T-helper 2 cell treated with Interferon-gamma antibody and Interleukin-4, amounts not matched to agents 100 ng/mL and 5 ng/mL, for 36 hours (primary cell): ENCODE measurements at regions not wholly inside any gene's neighbourhood (a gene's known extent, or its start where the extent isn't known, plus 50 kb on each side); places are given as distances from the start of the nearest gene placed in this dataset.
"Not testable (repeated sequence)": the region's sequence is repeated elsewhere in the genome, so short reads cannot be mapped to it uniquely, and the experiment has no call there.

Source experiments
- intact Hi-C: fragments of 100-400 bp; cut with micrococcal nuclease; formaldehyde crosslinking; loops from one replicate; pipeline ENCODE4 v1.15.1; 2023

DNA sequence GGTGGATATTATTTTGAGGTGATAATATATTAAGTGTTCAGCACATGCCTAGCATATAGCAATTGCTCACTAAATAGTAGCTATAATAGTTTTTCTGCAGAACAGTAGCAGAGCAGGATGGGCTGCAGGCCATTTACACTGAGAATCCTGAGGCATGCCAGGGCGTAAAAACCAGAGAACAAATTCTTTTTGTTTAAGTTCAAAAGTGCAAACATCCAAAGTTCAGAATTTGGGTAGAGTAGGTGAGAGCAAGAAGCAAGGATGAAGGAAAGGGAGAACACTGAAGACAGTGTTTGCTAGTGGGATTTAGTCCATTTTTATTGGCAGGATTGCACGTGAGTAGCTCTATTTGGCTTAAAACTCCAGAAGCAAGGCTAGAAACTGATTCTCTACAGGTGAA lies 72.0 kb upstream of the RHOBTB1 start:
- intact Hi-C loops = no loop called here

DNA sequence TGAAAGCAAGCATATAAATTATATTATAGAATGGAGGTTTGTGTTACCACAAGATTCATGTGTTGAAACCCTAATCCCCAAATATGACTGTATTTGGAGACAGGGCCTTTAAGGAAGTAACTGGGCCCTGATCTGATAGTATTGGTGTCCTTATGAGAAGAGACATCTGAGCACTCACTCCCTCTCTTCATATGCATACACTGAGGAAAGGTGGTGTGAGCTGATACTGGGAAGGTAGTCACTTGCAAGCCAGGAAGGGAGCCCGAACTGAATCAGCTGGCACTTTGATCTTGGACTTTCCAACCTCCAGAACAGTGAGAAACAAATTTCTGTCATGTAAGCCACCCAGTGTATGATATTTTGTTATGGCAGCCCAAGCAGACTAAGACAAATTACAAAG lies 66.9 kb upstream of the RHOBTB1 start:
- intact Hi-C loops = no loop called here

GRCh38 chr10:61003069-61003468 lies 59.1 kb upstream of the RHOBTB1 start:
- intact Hi-C loops = not testable (repeated sequence)

- intact Hi-C loops = no loop called here
Measured at GRCh38 chr10:61001731-61002122, 57.7 kb upstream of the RHOBTB1 start.

DNA sequence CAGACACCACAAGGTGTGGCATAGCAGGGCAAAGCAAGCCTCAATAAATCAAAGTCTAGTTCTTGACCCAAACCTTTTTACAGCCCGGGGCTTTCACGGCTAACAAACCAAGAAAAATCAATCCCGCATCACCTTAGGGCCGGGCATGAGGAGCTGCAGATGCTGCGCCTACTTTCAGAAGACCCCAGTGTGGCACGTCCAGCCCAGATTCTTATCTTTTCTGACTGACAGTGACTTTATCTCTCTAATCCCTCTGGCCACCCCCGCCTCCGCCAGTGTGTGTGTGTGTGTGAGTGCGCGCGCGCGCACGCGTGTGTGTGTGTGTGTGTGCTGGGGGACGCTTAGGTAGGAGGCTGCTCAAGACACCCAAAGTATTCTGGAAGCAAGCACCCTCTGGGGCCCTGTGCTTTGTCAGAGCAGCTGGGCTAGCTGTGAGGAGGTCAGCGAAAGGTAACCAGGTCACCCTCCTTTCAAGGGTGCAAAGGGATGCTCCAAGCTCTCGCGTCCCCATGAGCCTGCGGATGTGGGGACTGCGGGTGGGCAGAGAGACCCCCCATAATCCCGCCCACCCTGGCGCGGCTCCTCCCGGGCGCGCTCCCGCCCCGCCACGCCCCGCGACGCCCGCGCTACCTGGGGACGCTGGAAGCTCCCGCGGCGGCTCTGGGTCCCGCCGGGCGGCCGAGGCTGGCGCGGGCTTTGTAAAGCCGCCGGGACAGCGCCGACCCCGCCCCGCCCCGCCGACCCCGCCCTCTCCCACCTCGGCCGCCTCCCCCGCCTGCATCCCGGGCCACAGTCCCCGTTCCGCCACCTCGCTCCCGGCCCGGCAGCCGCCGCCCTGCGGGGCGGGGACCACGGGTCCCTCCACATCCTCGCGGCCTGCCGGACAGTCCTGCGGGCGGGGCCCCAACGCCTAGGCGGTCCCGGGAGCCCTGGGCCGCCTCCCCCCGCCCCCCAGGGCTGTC lies 57.1 kb upstream of the RHOBTB1 start:
- intact Hi-C loops = no loop called here

DNA sequence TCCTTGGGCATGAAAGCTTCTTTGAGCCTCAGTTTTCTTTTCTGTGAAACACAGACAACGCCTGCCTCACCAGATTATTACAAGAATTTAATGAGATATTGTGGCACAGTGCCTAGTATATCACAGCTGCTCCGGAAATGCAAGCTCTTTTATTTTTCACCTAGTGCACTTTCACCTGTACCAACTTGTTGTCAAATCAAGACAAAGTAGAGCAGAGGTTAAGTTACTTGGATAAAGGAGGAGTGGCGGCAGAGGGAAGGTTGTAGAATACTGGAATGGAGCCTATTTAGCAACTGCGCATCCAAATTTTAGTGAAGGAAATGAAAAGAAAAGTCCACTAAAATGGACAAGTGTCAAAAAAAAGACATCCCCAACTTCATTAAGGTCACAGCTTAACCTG lies 54.9 kb upstream of the RHOBTB1 start:
- intact Hi-C loops = no loop called here

- intact Hi-C loops = no loop called here
Measured at GRCh38 chr10:60994128-60994527, 50.1 kb upstream of the RHOBTB1 start.
